GM04504 (cell line): ENCODE measurements at regions not wholly inside any gene's neighbourhood (a gene's known extent, or its start where the extent isn't known, plus 50 kb on each side); places are given as distances from the start of the nearest gene placed in this dataset.

Source experiments
- DNase-seq: peaks from one replicate; pipeline ENCODE4 v3.0.0-alpha.2; 2012; ENCODE audit warnings: low read depth

GRCh38 chr2:105451571-105452166, 52.8 kb upstream of the FHL2 start:
- no peak for DNase-seq

GRCh38 chr2:105450471-105450870, 51.6 kb upstream of the FHL2 start:
- DNase-seq, result no peak

GRCh38 chr2:105449076-105449475, 50.2 kb upstream of the FHL2 start:
- DNase-seq, result no peak
